HG03565 (cell line): ENCODE measurements at regions not wholly inside any gene's neighbourhood (a gene's known extent, or its start where the extent isn't known, plus 50 kb on each side); places are given as distances from the start of the nearest gene placed in this dataset.

Experiments used
- ATAC-seq: cut with Tn5 transposase; IDR thresholded peaks from one replicate; pipeline ENCODE4 v1.9.1; 2021; ENCODE audit warnings: mild to moderate bottlenecking, moderate library complexity; ENCODE audit not compliant: unreplicated experiment

DNA sequence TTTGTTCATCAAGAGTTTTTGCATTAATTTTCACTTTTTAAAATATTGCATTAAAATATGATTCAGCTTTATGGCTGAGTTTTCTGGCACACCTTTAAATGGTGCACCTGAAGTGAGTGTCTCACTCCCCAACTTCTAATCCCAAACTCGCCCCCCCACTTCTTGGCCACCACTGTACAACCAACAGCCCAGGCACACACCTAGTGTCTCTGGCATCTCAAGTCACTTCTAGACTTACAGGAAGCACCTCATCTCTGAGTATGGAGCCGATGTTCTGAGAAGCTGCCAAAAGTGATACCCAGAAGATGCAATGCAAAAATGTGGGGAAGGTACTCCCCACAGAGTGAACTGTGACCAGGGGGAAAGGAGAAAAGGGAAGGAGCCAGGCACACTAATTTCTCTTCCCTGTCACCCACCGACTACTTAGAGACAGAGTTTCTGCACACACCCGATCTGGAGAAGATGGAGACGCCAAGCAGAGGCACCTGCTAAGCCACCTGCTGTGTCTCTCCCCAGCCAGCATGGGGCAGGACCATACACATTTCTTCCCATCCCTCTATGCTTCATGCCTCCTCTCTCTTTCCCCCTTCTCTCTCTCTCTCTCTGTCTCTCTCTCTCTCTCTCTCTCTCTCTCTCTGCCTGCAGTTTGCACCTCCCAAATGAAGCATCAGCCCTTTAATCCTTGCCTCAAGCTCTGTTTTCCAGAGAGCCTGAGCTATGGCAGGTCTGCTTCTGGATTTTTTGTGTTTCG is 155.3 kb upstream of the ZNF507 start:
- no peak for ATAC-seq

DNA sequence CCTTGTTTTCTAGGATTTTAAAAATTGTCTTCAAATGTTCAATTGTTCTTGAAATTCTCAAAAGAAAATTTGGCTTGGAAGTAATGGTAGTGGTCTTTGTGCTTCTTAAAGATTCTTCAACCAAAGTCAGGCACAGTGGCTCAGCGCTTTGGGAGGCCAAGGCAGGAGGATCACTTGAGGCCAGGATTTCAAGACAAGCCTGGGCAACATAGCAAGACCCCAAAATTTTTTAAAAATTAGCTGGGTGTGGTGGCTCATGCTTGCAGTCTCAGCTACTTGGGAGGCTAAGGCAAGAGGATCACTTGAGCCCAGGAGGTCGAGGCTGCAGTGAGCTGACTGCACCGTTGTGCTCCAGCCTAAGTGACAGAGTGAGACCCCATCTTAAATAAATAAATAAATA is 153.5 kb upstream of the ZNF507 start:
- ATAC-seq: no peak

DNA sequence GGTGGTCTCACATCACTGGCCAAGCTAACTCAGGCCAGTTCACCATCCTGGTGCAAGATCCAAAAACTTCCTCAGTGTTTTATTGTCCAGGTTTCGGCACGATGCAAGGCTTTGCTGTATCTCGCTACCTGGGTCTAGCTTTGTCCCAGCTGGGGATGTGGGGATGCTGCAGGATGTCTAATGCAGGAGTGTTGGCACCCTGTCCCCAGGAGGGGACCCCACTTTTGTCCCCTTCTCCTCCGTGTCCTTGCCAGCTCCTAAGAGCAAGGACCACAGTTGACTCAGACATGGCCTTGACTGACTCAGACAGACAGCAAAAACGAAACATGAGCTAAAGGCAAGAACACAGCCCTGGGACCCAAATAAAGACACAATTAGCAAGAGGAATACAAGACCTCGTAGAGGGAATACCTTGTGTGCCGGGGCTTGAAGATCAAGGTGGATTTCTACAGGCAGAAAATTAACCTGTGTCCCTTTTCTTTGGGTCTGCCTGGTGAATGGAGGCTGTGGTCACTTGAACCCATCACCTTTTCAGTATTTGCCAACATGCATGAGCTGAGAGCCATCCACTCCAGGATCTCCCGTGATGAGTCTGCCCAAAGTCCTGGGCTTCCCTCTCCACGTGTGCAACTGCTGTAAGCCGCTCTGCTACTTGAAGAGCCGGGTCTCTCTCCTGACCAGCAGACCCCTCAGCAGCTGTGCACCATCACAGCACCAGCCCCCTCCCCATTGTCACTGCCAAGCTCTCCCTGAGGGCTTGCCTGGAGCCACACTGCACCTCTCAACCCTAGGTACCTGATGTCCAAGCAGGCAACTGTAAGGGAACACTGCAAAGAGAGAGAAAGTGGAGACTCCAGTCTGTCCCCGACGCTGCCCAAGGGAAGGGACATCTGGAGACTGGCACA is 149.5 kb upstream of the ZNF507 start:
- no peak for ATAC-seq

DNA sequence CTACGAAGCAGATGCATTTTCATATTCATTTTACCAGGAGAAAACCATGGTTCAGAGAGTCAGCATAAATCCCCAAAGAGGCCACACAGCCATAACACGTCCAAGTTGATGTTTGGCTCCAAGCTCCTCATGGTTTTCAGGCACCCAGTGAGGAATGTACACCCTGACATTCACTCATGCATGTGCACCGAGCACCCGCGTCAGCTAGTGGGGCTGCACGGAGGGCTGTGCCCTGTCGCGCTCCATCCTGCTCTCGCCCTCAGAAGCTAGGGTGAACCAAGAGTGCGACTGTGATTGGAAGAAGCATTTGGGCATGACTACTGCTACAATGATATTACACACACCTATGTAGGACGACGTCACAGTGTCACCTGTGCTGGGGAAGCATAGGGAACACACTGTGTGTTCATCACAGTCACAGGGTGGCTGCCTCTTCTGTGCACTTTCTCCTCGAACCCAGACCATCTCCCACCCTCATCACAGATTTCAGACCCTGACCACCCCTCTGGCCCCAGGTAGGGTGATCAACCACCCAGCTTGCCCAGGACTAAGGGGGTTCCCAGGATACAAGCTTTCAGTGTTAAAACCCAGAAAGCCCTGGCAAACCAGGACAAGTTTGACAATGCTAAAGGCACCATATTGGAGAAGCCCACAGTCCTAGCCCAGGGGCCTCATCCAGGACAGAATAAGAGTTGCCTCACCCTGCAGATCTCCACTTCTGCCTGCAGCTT is 148.6 kb upstream of the ZNF507 start:
- no peak for ATAC-seq

DNA sequence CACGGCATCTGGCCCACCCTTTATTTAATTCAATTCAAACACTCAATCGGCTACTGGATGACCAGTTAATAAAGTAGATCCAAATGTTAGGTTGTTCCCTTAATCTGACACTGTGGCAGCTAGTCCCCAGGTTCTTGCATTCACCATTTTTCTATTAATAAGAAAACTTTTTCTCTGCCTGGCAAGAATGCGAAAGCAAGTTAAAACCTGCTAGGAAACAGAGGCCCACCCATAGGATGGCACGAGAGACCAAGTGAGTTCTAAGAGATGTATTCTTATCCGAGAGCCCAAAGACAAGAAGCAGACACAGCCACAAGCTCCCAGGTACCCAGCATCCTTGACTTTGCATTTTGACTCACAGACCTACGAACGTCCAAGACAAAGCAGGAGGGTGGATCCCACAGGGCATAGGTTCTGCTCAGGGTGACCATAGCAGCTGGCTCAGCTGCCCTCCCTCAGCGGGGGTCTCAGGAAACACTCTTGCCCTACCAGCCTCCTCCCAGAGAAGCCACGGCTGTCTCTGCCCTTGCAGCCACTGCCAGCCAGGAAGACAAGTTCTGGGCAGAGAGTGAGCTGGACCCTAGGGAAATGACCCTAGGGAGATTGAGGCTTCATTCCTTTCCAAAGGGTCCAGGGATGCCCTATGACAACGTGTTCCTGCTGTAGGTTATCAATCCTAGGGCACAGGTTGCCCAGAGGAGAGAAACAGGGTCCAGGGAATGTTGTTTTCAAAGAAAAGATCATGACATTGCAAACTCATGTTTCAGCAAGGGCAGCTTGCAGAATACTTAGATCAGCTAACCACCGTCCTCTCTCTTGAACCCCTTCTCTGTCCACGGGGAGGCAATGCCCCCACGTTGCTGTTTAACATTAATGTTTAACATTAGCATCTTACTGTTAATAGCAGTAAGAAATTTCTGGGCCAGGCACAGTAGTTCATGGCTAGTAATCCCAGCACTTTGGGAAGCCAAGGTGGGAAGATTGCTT is 147.2 kb upstream of the ZNF507 start:
- ATAC-seq: no peak

DNA sequence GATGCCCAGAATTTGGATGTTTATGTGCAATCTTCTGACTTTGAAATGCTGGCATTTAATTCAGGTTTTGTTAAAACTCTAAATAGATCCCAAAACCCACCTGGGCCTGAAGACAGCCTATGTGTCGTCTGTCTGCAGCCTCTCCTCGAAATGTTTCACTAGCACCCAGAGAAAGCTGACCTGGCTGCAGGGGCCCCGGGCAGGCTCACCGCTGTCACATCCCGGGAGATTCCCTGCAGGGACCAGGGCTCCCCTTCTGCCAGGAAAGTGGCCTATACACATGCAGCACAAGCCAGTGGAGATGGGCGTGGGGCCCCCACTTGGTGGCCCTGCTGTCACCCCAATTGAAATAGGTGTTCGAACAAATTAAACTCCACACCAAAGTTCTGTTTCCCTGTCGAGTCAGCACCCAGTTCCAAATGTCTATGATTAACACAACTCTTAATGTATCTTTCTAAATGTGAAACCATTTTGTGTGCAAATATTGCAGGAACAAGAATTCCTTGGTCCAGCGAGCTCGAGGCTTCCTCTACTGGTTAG is 145.8 kb upstream of the ZNF507 start:
- ATAC-seq: no peak

DNA sequence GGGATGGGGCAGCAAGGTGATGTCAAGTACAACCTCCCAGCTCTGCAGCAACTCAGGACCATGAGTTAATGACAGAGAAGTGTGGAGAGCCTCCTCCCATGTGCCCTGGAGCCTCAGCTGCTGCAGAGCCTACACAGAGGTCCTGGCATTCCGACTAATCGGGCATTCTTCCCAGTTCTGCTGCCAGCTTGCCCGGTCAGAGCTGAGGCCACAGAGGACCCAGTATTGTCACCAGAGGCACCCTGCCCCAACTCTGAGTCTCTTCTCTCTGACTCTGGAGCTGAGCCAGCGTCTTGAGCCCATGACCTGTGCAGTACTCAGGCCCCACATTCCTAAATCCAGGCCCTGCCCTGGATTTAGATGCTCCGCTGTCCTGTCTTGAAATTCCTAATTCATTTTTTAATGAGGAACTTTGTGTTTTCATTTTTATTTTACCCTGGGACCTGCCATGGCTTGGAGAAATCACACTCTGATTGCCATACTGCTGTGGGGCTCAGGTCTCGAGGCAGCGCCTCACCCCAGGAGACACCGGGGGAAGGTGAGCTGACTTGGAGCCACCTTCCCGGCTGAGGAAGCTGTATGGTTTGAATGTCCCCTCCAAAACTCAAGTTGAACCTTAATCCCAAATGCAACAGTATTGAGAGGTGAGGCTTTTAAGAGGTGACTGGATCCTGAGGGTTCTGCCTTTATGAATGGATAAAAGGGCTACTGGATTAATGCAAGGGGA is 144.9 kb upstream of the ZNF507 start:
- ATAC-seq: no peak

DNA sequence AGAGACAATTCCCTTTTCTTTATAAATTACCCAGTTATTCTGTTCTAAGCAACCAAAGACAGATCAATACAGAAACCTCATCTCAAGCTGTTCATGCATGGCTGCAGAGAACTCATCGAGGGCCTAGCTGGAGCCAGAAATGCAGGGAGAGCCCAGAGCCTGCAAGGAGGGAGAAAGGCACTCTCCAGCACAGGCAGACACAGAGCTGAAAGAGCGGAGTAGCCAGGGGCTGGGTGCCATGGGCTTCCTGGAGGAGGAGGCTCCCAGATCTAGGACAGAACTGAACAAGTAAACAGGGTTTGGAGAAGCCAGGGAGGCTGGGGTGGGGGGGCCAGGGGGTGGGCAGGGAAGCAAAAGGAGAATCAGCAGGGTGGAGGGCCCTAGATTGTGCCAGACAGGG is 144.2 kb upstream of the ZNF507 start:
- no peak for ATAC-seq

DNA sequence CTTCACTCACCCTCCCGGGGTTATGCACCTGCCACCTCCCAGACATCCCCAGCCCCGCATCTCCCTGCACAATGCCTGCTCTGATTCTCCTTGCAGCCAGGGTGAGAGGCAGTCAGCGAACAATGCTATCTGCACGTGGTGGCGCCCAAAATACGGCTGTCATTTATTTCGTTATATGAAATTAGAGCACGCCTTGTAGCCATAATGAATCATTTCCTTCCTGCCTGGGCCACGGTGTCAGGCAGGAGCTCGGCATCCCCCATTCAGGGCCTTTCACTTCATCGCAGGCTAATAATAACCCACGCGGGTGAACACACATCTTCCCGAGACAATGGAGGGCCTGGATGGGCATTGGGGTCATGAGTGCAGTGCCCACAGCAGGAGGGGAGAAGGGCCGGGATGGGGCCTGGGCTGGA is 143.8 kb upstream of the ZNF507 start:
- ATAC-seq: no peak

DNA sequence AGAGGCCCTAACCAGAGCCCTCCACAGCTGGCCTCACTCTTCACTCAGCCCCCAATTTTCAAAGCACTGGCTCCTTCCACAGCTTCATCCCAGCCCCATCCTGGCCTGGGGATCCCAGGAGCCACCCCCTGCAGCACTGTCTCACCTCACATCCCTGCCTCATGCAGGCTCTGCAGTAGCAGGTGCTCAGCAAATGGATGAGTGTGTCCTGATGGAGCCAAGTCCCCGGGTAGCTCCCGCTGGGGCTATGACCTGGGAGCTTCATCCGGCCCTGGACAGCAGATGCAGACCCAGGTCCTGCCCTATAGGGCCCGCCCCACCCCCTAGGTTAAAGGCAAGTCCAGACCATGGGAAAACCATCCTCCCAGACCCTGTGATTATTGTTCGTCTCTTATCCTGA is 143.2 kb upstream of the ZNF507 start:
- no peak for ATAC-seq

DNA sequence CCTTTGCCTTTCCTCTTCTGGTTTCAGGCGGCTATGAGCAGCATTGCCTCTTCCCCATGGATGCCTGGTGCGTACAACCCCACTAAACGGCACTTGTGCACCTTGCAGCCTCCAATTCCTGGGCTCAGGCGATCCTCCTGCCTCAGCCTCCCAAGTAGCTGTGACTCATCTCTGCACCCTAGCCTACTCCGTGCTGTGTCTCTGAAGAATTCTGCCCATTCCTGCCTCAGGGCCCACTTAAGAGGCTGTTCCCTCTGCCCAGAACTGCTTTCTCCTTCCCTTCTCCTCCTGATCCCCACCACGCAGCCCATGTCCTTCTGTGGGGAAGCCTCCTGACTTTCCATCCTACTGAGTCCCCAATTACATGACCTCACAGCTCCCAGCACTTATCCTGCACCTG is 142.2 kb upstream of the ZNF507 start:
- no peak for ATAC-seq

DNA sequence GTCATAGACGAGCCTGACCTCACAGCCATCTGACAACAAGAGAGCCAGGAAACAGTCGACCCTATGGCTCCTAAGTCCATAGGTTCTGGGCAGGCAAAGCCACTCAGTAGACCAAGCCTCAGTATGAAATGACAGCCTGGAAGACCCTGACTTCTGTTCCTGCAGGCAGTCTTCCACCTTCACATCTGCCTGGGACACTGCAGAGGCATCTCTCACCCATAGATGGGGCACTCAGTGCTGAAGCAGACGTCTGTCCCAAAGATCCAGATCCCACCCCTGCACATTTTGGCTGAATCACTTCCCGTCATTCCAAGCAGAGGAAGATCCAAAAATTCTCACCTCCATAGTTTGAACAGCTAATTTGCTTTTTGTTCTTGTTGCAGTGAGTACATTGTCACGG is 139.3 kb upstream of the ZNF507 start:
- ATAC-seq: no peak

DNA sequence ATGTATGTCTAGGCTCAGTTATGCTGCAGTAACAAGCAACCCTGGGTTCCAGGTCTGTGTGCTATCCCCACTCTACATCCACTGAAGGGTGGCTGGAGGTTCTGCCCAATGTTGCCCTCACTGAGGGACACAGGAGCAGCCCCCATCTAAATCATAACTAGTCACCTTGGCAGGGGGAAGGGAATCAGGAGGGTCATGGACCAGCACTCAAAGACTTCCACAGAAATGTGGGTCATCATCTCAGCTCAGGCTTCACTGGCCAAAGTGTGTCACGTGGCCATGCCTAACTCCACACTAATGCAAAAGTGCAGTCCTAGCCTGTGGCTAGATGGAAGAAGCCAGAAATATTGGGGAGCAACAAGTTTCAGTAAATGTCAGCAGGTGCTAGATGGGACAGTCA is 137.3 kb upstream of the ZNF507 start:
- no peak for ATAC-seq

DNA sequence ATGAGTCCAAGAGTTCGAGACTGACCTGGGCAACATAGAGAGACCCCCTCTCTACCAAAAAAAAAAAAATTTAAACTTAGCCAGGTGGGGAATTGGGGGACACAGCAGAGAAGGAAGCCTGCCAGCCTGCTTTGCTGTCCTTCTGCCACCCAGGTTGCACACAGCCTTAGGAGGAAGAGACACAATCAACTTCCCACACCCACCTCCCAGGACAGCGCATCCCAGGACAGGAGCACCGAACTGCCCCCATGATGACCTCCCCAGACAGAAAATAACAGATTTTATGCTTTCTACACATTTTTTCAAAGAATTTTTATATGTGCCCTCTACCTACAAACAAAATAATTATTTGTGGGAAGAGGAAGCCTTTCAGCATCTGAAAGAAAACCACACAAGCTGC is 126.0 kb upstream of the ZNF507 start:
- ATAC-seq: no peak

DNA sequence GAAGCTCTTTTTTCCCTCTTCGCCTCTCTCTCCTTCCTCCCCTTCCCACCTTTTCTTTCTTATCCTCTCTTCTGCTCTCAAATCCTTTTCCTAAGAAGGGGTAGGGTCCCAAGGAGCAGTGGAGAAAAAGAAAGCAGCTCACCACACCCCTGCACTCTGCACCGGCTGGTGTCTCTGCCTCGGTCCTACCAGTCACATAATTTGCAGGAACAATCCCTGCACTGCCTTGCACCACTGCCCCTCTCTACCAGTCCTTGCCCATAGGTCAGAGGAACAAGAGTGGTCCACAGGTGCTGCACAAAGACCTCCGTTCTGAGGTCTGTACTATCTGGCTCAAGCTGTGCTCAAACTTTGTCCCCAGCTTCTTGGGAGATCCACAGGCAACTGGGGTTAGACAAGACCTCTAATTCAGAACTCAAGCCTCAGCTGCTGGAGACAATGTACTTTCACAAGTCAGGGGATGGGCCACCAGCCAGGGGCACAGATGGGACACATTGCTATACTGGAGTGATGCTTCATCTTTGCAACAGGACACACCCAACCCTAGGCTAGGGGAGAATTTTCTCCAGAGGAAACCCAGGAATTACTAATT is 125.4 kb upstream of the ZNF507 start:
- no peak for ATAC-seq

DNA sequence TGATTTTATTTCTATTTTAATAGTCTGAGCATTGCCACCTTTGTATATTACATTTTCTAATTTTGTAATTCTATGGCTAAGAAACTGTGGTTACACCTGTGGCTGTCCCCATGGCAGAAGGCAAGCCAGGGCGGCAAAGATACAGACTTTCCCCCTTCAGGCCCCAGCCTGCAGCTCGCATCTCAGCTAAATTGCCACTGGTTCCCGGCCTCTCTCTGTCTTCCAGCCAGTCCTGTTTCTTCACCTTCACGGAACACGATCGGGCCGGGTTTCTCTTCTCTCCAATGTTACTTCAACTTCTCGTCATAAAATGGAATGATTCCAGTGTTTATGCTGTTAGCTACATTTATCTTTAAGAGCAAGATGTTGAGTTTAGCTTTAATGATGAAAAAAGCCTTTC is 124.5 kb upstream of the ZNF507 start:
- ATAC-seq: no peak

DNA sequence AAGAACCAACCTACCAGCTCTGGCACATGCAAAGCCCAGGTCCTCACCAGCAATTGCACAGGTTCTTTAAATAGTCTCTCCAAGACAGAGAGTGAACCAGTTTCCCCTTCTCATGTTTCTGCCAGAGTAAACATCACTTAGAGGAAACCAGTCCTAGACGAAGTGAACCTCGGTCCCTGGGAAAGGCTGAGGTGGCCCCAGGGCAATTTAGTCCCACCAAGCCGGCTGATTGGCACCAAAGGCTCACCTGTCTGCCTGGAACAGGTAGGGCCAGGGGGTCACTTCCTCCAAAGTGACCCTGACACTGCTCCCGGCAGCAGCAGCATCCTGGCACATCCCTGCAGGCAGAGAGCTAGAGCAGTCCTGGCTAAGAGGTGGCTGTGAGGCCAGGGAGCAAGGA is 122.9 kb upstream of the ZNF507 start:
- ATAC-seq: no peak

DNA sequence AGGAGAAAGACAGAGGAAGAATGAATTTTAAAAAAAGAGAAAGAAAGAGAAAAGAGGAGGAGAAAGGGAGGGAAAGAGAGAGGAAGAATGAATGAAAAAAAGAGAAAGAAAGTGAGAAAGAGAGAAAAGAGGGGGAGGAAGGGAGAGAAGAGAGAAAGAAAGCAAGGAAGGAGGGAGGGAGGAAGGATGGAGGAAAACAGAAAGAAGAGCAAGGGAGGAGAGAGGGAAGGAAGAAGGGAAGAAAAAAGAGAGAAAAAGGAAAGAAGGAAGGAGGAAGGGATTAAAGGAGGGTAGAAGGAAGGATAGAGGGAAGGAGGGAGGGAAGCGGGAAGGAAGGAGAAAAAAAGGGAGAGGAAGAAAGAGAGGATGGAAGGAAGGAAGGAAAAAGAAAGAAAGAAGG is 122.3 kb upstream of the ZNF507 start:
- ATAC-seq: no peak
